Inflammatory macrophage treated with lipopolysaccharide for 4 hours (primary cell): ENCODE measurements at regions not wholly inside any gene's neighbourhood (a gene's known extent, or its start where the extent isn't known, plus 50 kb on each side); places are given as distances from the start of the nearest gene placed in this dataset.

Experiments used
- DNase-seq: peaks from one replicate; pipeline ENCODE4 v3.0.0-alpha.2; 2020

DNA sequence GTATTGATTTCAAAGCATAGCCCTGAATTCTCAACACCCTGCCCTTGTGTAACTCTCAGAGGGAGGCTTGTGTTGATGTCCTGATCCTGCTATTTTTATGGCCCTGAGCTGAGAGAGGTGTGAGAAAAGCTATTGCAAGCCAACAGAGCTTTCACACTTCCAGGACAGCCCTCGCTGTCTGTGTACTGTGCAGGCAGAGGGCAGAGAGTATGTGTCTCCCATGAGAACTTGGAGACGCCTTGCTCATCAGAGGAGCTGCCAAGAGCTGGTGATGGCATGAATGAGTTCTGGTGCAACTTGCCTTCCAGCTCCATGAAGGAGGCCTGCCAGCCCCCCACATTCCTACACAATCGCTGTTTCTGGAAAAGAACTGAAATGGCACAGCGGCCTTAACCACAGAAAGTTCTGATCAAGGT is 144.1 kb upstream of the AJAP1 start:
- DNase-seq: no peak

DNA sequence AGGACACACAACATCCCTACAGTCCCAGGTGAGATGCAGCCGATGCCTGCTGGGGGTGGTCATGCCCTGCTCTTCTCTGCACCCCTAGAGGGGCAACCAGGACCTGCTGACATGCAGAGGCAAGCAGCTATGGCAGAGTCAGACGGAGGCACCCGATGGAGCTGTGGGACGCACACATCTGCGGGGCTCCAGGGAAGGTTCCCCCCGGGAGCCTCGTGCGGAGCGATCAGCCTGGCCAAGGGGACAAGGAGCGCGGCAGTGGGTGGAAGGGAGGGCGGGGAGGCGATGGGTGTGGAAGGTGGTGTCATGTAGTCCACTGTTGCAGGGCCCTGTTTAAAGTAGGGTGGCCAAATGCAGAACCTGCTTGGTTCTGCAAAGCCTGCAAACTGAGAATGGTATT is 143.0 kb upstream of the AJAP1 start:
- no peak for DNase-seq

DNA sequence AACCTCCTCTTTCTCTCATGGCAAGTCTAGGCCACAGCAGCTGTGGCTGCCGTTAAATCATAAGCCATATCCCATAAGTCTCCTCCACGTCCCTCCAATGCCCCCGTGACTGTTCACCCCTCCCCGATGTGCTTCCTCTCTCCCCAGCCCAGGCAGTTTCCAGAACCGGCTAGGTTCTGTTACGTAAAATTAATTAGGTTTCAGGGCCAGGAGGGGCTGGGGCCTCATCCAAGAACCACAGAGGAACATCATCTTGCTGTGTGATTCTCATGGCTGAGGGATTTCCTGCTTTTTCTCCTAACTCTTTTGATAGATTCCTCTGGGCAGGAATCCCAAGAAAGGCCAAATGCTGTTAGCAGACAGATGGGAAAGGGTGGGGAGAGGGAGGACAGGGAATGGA is 141.8 kb upstream of the AJAP1 start:
- DNase-seq: no peak

DNA sequence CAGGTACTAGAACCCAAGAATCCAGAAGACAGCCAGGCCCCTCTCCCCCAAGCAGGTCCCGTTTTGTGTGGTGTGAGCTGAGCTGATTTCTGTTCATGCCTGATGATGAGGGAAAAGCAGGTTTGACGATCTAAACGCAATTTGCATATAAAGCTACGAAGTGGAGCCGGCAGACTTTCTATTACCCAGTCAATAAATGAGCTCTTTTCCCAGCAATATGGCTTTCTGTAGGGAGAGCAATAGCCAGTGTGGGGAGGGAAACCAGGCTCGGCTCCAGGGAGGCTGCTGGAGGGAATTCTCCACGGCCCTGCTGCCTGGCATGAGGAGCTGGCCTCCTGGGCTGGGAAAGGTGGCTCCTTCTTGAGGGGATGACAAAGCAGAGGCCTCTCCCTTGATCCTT is 140.7 kb upstream of the AJAP1 start:
- no peak for DNase-seq

DNA sequence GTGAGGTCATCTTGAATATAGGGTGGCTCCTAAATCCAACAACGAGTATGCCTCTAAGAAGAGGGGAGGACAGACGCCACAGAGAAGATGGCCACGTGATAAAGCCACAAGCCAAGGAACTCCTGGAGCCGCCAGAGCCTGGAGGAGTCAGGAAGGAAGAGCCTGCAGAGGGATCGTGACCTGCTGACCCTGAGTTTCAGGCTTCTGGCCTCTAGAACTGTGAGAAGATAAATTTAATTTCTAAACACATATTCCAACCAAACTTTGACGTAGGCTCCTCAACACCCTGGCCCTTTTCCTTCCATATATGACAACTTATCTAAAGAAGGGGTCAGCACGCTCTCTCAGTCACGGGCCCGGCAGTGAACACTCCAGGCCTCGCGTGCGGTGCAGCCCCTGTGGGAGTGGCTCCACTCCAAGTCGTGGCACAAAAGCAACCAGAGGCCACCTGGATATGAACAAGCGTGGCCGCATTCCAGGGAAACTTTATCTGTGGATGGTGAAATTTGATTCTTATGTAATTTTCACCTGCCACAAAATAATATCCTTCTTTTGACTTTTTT is 138.6 kb upstream of the AJAP1 start:
- DNase-seq: no peak

DNA sequence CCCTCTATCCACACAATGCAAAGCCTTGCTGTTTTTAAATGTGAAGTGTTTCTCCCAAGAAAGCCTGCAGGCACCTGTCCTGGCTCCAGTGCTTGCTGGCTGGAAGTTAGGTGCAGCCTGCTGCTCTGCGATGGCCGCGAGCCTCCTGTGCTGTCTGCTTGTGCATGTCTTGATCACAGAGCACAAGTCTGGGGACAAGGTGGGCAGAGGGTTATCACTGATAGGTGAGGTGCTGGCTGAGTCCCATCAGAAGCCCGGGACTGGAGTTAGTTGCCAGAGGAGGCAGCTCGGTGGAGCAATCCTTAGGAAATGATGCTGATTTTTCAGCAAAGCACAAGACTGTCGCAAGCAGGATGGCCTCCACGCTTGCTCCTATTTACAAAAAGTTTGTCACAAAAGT is 137.8 kb upstream of the AJAP1 start:
- no peak for DNase-seq

DNA sequence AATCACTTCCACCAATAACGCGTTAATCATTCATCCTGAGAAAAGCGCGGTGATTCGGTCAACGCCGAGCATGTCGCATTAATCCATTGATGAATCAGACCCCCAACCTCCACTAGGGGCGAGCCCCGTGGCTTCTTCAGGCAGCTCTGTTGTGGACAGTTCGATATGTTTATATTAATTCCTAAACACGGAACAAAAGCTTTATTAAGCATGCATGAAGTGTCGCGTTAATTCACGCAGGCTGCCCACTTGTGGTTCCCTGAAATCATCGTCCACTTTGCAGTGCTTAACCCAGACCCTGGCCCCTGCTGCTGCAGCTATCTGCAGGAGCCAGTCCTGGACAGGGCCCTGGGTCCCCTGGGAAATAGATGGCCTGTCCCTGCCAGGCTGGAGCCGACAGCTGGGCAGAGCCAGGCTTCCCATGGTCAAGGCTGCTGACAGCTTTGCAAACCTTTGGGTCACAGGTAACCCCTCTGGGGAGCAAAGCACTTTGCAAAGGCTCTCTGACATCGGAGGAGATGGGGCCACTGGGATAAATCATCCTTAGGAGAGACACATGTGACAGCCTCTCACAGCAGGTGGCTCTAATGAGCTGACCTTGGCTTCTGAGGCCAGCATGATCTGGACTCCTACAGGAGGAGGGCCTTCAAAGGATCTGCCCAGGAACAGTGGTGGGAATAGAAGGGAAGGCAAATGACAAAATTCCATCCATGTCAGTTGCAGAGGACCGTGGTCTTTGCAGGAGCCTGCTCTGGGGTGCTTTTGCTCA is 137.0 kb upstream of the AJAP1 start:
- no peak for DNase-seq

DNA sequence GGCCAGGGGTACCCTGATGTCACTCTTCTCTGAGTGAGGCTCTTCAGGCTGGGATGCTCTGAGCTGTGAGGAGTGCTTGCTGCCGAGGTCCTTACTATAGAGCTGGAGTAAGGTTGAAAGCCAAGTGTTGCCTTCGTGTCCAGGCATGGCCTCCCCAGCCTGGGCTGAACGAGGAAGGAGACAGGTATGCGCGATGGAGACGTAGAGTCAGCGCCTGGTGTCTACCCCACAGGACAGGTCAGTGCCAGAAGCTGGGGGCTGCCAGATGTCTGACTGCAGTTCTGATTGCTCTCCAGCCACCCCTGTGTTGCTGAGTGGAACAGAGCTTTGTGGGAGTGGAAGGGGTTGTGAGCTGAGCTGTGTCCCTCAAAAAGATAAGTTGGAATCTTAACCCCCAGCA is 135.8 kb upstream of the AJAP1 start:
- no peak for DNase-seq

DNA sequence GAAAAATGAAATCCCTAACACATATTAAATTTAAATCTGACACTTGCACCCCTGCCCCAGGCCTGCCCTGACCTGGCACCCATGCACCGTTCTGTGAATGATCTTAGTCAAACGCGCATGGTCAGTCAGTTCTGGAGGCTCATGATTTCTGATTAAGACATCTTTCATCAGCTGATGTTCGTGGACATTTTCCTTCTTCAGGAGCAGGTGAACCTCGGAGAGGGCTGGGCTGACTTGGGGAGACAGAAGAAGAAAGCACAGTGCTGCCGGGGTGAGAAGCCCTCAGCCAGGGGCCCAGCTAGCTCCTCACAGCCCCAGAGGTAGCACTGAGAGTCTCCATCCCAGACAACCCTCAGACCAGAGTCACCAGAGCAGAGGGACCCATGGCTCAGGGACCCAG is 134.5 kb upstream of the AJAP1 start:
- DNase-seq: no peak

DNA sequence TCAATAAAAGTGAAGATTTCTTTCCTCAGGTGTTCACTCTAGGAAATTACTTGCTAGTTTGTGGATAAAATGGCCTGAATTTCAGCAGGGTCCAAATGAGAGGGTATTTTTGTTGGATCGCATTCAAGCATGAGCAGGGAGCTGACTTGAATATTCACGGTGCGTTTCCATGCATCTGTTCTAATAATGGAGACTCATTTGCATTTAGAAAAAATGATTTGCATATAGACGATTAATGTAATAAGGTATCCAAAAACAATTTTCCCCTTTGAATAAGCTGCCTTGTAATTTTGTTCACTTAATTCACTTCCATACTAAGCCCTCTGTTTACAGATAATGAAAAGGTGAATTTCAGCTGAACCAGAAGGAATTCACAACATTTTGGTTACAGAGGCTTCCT is 130.9 kb upstream of the AJAP1 start:
- no peak for DNase-seq

DNA sequence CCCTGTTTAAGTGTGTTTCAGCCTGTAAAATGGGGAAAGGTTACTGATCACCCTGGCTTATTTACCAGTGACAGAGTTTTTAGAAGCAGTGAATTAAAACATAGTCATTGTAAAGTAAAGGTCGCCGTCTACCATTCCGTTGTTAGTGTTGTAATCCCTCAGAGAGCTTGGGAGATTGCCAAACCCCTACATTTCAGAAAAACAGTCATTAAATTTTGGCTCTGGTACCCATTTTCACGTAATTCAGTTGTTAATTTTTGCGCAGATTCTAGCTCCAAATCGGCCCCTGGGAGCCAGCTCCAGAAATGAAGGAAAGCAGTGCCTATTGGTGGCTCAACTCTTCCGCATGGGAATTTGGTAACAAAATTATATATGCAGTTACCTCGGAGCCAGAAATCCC is 127.7 kb upstream of the AJAP1 start:
- DNase-seq: no peak

DNA sequence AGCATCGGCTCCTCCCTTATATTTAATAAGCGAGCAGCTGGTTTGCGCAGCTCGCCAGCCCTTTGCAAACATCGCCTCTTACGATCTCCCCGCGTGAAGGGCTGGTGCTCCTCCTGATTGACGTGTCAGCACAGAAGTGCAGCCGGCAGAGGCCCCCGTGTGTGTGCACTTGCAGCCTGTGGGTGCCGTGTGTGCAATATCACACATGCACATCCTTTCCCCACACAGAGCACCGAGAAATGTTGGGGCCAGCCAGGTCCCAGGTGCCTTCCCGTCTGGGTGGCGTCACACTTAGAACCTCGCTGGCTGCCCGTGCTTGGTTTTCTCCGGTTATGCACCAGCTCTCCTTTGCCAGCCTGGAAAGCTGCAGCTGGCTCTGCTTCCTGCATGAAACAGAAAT is 126.6 kb upstream of the AJAP1 start:
- no peak for DNase-seq

DNA sequence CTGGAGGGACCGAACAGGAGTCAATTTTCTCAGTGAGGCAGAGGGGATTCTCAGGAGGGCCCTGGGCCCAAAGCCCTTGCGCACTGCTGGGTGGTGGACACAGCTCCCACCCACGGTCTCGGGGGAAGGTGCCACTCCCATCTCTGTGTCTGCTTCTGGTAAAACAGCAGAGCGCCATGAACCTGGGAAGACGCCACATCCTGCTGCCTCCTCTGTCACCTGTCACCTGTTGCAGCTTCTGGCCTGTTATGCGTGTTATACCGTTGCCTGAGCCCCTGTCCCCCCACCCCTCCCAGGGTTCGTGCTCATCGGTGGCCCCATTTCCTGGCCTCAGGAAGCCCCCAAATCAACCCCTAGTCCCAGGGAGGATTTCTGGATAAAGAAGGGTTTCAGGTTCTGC is 125.8 kb upstream of the AJAP1 start:
- no peak for DNase-seq

DNA sequence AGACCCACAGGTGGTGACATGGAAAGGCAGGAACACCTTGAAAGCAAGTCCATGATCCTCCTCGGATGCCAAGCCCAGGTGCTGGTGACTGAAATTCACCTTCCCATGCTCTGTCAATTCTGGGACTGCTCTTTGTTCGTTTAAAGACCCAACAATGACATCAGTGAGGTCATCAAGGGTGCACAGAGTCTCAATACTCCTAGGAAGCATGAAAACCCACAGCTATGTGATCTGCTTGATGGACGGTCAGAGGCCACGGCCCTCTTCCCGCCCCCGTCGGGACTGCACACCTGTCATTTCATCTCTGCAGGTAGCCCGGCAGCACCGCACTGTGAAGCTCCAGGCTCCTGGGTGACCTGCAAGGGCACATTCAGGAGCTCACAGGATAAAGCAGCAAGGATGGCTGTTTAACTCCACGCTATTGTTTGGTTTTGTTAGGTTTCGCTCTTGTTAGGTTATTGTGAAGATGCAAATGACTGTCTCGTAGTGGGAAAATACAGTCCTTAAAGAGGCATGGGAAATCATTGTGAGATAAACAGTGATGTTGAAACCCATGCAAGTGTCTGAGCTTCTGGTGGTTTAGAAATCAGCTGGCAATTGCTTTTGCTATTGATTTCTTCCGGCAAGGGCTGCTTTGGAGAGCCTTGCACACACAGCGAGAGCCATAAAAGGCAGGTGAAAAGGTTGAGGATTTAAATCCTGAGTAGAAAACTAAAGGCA is 124.8 kb upstream of the AJAP1 start:
- DNase-seq: no peak

DNA sequence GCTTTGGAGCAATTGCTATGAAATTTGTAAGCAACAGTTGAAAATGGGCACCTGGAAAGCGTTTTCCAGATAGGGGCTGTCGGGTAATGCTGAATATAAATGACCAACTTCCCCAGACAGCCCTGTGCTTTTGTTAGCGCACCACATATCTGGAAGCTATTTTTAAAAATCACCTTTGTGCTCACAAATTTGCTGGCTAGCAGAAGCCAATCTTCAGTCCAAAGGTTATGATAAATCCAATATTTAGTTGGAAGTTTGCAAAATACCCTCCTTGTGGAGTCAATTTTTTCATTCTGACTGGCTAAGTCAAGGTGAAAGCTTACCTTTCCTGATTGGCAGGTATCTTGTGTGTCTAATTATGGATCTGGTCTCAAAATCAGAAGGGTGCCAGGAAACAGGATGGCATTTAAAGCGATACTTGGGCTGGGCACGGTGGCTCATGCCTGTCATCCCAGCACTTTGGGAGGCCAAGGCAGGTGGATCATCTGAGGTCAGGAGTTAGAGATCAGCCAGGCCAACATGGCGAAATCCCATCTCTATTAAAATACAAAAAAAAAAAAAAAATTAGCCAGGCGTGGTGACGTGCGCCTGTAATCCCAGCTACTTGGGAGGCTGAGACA is 124.1 kb upstream of the AJAP1 start:
- no peak for DNase-seq

DNA sequence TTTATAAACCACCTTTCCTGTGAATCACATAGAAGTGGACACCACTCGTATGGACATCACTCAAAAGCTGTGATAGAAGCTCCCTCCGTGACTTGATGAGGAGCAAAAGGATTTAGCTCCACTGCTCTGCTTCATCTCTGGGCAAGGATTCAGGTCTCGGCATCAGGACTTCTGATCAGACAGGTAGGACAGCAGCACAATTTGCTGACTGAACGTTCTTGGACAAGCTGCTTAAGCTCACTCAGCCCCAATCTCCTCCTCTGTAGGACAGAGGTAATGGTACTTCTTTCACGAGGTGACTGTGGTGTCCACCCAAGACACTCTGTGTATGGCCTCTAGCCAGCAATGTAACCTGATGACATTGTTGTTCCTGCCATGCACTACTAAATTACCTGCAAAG is 122.6 kb upstream of the AJAP1 start:
- no peak for DNase-seq

DNA sequence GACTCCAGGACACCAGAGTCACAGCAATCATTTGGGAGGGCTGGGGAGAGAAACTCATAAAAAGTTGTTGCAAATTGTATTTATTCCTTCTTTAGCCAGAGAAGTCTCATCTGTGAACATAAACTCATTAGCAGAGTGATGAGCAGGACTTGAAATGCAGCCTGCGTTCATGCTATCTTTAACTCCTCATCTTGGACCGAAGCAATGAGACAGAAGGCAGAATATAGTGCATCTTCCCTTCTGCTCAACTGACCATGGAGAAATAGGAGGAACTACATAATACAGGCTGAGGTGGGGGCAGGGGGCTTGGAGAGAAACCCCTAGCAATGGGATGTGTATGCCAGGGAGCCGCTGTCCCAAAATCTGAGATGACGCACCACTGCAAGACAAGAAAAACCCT is 121.8 kb upstream of the AJAP1 start:
- no peak for DNase-seq

DNA sequence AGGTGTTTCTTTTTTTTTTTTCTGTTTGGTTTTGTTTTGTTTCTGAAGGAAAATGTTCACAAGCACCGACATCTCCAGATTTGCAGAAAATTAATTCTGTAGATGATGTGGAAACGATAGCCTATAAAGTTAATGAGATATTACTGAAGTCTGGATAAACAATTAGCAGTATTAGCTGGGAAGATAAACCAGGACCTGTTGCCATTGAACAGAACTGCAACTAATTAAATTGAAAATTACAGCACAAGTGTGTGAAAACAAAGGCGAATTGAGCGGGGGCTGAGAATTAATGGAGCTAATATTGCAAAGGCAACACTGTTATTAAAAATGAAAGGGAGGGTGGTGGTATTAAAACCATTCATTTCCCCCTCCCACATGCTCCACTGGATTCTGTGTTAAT is 107.5 kb upstream of the AJAP1 start:
- DNase-seq: no peak

DNA sequence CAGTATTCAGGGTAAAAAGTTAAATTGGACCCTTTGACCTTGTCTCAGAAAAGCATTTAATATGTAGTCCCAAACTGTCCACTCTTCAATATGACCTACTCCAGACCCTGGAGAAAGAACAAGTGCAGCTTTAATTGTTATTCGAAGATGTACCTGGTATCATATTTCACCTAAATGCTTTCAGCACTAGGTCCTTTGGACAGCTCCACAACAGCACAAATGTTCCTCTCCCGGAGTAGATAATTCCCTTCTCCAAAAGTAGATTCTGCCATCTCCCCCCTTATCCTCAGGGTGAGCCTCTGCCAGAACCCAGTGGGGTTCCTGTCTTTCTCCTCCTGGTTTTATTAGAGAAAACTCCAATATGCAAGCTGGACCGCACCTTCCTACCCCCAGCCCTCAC is 104.5 kb upstream of the AJAP1 start:
- DNase-seq: no peak

DNA sequence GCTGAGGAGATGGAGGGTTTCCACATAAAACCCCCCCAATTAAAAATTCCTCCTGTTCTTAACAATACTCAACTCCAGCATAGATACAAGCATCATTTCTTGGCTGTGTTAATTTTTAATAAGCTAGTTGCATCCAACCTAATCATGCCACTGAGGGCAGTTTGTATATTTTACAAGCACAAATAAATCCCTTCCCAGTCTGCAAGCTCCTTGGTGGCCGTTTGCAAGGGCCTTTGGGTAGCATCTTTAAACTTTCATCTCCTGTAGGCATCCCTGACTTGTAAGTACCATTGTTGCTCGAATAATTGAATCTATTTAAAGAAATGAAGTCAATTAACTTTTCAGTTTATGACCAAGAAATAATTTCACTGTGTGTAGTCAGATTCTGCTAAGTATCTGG is 103.5 kb upstream of the AJAP1 start:
- DNase-seq: no peak

DNA sequence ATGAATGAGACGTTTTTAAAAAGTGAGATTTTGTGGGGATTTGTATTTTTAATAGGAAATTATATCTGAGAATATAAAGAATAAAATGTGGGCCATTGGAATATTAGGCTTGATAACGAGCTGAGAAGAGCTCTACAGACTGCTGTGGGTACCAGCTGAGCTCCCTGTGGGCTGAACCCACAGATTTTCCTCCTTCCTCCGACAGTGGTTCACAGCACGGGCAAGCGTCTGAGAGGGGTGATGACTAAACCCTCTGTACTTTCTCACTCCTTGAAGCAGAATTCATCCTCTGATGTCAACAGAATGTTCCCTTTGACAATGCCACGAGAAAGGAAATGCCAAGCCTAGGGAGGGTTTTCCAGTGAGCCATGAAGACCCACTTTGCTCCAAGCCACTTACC is 102.7 kb upstream of the AJAP1 start:
- no peak for DNase-seq

DNA sequence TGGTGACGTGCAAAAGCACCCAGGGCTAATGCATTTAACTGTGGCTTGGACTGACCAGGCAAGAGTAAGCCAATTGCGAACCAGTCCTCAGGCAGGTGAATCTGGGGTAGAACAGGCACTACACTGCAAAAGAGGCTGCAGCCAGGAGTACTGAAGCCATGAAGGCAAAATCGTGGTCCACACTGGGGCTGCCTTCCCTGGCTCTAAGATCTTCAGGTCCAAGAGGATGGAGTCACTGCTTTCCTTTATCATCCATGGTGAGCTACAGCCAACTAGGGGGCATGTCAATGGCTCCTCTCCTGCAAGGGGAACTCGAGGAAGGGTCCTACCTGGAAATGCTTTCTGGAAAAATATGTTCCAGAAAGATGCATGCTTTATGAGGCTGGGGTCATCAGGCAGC is 100.6 kb upstream of the AJAP1 start:
- no peak for DNase-seq

DNA sequence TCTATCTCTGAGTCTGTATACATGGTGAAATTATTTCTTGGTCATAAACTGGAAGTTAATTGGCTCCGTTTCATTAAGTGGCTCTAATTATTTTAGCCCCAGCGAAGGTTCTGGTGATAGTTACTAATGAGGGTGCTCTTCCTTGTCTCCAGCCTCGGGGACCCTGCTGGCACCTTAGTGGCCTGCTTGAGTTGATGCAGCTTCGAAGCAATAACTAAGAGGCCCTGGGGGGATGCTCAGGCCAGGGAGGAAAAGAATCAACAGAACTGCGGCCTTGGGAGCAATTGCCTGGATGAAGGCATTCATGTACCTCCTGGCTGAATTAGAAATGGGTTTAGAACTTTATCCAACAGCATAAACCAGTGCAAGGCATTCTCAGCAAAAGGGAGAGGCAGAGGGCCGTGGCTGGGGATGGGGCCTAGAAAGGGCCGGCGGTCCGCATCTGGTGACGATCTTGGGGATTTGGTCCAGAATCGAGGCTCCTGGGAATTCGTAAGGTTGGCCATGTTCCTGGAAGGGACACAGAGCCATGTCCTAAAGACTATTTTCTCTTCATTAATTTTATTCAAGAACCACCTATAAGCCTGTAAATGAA is 100.0 kb upstream of the AJAP1 start:
- DNase-seq: no peak

DNA sequence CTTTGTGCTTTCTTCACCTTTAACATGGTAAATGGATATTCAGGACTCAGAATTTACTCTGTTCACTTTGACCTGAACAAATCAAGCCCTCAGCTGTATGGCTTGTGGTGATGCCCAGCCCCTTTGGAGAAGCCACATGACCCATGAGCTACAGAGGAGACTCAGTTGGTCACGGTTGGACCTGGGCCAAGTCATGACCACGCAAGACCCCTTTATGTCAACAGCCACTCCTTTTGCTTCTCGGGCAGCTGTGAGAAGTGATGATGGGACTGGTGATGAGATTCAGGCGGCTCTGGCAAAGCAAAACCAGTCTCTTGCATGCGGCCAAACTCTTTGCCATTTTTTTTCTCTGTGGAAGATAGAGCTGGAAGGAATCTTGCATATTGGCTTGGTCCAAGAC is 96.5 kb upstream of the AJAP1 start:
- DNase-seq: no peak
